ENCODE measurements at regions not wholly inside any gene's neighbourhood (a gene's known extent, or its start where the extent isn't known, plus 50 kb on each side); places are given as distances from the start of the nearest gene placed in this dataset.

DNA sequence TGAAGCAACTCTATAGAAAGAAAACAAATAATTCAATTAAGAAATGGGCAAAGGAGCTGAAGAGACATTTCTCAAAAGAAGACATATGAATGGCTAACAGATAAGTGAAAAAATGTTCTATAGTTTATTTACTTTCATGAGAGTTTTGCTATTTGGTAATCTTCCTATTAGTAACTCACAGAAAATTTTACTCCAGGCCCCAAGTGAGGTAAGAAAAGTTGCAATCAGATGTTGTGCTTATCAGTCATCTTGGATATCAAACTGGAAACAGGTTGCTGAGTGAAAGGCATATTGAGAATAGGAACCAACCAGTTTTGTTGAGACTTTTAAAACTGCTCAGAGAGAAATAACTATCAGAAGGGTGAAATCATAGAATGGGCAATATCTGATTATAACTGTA, 1179.0 kb upstream of the ACVR2A start:
- H3K9me3 ChIP-seq = no peaks in the 10 kb centered on the region
- intact Hi-C loops (cut with DNase I) = no loop called here
- H3K27ac ChIP-seq = no peak overlapping the region
- DNase-seq (no peak), ATAC-seq (no peak)
- H3K27me3 ChIP-seq = no peaks in the 10 kb centered on the region
- no peak for TF ChIP-seq CTCF (IDR thresholded peaks at IDR 0.05)
- H3K4me1 ChIP-seq = no peaks in the 10 kb centered on the region
- H3K4me3 ChIP-seq = no peak overlapping the region
- H3K36me3 ChIP-seq = no peaks in the 10 kb centered on the region

DNA sequence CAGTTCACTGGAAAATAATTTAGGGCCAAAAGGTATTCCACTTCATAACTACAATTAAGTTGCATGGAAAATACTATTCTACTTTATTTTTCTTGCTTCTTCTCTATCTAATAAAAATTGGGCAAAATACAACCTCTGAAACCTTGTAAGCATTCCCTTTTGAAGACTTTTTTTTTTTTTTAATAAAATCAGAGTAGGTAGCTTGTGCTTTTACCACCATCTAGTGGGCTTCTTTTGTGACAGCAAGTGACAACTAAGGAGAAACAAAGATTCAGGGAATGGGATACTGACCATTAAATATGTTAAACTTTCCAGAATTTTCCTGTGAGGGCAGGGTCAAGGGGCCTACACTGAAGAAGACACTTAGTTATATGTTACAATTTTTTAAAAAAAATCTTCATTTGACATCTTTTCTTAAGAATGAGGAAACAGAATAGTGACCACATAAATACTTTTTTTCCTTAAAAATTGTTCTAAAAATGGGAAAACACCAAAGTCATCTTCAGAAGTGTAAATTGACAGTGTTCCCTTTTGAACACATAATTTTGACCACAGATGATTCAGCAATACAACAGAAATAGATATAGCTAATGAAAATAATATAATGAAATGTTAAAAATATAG, 1183.2 kb upstream of the ACVR2A start:
- intact Hi-C loops (cut with DNase I) = no loop called here
- Histone ChIP-seq H3K4me1 (no peaks in the 10 kb centered on the region), H3K4me3 (no peak overlapping the region), H3K9me3 (no peaks in the 10 kb centered on the region), H3K36me3 (no peaks in the 10 kb centered on the region), H3K27ac (no peak overlapping the region), H3K27me3 (no peaks in the 10 kb centered on the region)
- peak in 2 of 4 donors; percentile 36 to 44 for DNase-seq
- ATAC-seq = peak; percentile 56
- TF ChIP-seq CTCF (IDR thresholded peaks at IDR 0.05) = peak; percentile 13 to 43

DNA sequence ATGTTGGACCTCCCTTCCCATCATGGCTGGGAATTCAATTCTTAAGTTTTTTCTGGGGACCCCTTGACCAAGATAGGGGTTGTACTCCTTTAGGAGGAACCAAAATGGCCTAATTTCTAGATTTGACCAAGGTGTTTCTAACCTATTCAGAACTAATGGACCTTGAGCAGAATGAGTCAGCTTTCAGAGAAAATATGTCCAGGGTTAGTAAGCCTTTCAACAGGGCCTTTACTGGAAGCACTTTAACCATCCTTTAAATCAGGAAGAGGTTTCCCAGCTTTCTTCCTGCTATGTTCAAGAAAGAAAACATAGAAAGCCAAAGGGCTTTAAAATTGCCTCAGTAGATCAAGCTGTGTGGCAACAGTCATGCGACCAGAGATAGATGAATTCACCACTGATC, 1184.9 kb upstream of the ACVR2A start:
- no peak for DNase-seq
- Histone ChIP-seq H3K9me3 (no peaks in the 10 kb centered on the region), H3K36me3 (no peaks in the 10 kb centered on the region), H3K4me1 (no peaks in the 10 kb centered on the region), H3K27me3 (no peaks in the 10 kb centered on the region), H3K4me3 (no peak overlapping the region), H3K27ac (no peak overlapping the region)
- no peak for TF ChIP-seq CTCF (IDR thresholded peaks at IDR 0.05)
- intact Hi-C loops (cut with DNase I) = no loop called here
- no peak for ATAC-seq

DNA sequence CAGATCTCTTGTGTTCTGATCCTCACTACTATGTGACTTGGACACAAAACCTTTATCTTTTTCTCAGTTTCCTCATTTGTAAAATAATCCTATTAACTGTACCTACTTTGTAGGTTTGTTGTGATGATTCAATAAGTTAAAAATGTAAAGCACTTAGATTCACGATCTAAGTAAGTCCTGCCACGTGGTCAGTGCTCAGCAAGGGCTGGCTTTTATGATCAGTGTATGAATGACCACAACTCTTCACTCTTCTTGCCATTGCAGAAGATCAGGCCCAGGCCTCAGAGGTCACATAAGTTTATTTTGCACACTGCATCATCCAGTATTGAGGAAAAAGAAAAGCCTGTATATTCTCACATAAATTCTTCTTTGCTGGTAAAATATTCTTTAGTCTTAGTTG, 1192.5 kb upstream of the ACVR2A start:
- TF ChIP-seq CTCF (IDR thresholded peaks at IDR 0.05) = no peak
- H3K27ac ChIP-seq = no peak overlapping the region
- no peaks in the 10 kb centered on the region for H3K9me3 ChIP-seq
- no peaks in the 10 kb centered on the region for H3K27me3 ChIP-seq
- H3K4me1 ChIP-seq = no peaks in the 10 kb centered on the region
- no peak for DNase-seq
- no peak for ATAC-seq
- intact Hi-C loops (cut with DNase I) = no loop called here
- H3K36me3 ChIP-seq = no peaks in the 10 kb centered on the region
- H3K4me3 ChIP-seq = no peak overlapping the region

GRCh38 chr2:146651361-146651760, 1193.5 kb upstream of the ACVR2A start:
- H3K27me3 ChIP-seq = no peaks in the 10 kb centered on the region
- H3K36me3 ChIP-seq = no peaks in the 10 kb centered on the region
- no peak overlapping the region for H3K4me3 ChIP-seq
- H3K27ac ChIP-seq = no peak overlapping the region
- DNase-seq (no peak), ATAC-seq (no peak)
- H3K4me1 ChIP-seq = no peaks in the 10 kb centered on the region
- intact Hi-C loops (cut with DNase I) = no loop called here
- H3K9me3 ChIP-seq = no peaks in the 10 kb centered on the region
- TF ChIP-seq CTCF (IDR thresholded peaks at IDR 0.05) = no peak

All from left lung (tissue), 4 donors.